ENCODE measurements at regions not wholly inside any gene's neighbourhood (a gene's known extent, or its start where the extent isn't known, plus 50 kb on each side); places are given as distances from the start of the nearest gene placed in this dataset.

- no peak overlapping the region for H3K4me3 ChIP-seq (ENCODE audit: low read depth, low read length)
- TF ChIP-seq CTCF (IDR thresholded peaks at IDR 0.05; ENCODE audit: low read depth, low read length, missing control alignments) = no peak
- no peak for DNase-seq (ENCODE audit: low read depth)
Observed at GRCh38 chr5:141783947-141784296, 94.3 kb downstream of the PCDH1 start.

- no peak overlapping the region for H3K4me3 ChIP-seq (ENCODE audit: low read depth, low read length)
- TF ChIP-seq CTCF (IDR thresholded peaks at IDR 0.05; ENCODE audit: low read depth, low read length, missing control alignments) = no peak
- no peak for DNase-seq (ENCODE audit: low read depth)
Observed at GRCh38 chr5:141783005-141783946, 94.9 kb downstream of the PCDH1 start.

GRCh38 chr5:141781910-141782309 is 96.3 kb downstream of the PCDH1 start:
- no peak for TF ChIP-seq CTCF (IDR thresholded peaks at IDR 0.05; ENCODE audit: low read depth, low read length, missing control alignments)
- no peak overlapping the region for H3K4me3 ChIP-seq (ENCODE audit: low read depth, low read length)
- no peak for DNase-seq (ENCODE audit: low read depth)

GRCh38 chr5:141780952-141781781 is 97.0 kb downstream of the PCDH1 start:
- no peak for TF ChIP-seq CTCF (IDR thresholded peaks at IDR 0.05; ENCODE audit: low read depth, low read length, missing control alignments)
- H3K4me3 ChIP-seq (ENCODE audit: low read depth, low read length) = no peak overlapping the region
- no peak for DNase-seq (ENCODE audit: low read depth)

- H3K4me3 ChIP-seq (ENCODE audit: low read depth, low read length) = no peak overlapping the region
- no peak for DNase-seq (ENCODE audit: low read depth)
- no peak for TF ChIP-seq CTCF (IDR thresholded peaks at IDR 0.05; ENCODE audit: low read depth, low read length, missing control alignments)
Observed at GRCh38 chr5:141780240-141780951, 97.8 kb downstream of the PCDH1 start.

GRCh38 chr5:141779503-141779973 is 97.5 kb upstream of the ARAP3 start:
- no peak for DNase-seq (ENCODE audit: low read depth)
- TF ChIP-seq CTCF (IDR thresholded peaks at IDR 0.05; ENCODE audit: low read depth, low read length, missing control alignments) = no peak
- no peak overlapping the region for H3K4me3 ChIP-seq (ENCODE audit: low read depth, low read length)
